ENCODE measurements at regions not wholly inside any gene's neighbourhood (a gene's known extent, or its start where the extent isn't known, plus 50 kb on each side); places are given as distances from the start of the nearest gene placed in this dataset.

DNA sequence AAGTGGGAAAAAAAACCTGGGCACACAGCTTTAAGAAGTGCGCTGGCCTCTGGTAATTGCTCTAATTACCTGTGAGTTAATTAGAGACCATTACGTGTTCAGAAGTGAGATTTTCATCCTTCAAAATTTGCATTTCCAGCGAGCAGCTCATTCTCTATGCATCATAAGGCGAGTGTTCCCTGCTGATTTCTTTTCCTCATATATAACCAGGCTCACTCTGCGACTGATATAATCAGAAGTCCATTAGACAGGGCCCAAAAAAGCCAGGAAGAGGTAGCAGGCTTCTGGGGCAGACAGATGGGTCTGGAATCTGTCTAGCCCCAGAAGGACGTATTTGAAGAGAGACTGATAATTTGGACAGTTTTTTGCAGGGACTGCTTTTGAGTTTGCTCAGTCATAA lies 158.7 kb downstream of the MTHFS start:
- H3K4me3 ChIP-seq (ENCODE audit: low read depth, low read length), result no peak overlapping the region
- CTCF ChIA-PET, result interaction anchor here (0.5 to 1.1 kb wide), 2 partner anchors 64 to 572 kb away, joined by 4 to 5 read pairs; no protein-coding TSS in a partner anchor
- TF ChIP-seq, protein P1, sequence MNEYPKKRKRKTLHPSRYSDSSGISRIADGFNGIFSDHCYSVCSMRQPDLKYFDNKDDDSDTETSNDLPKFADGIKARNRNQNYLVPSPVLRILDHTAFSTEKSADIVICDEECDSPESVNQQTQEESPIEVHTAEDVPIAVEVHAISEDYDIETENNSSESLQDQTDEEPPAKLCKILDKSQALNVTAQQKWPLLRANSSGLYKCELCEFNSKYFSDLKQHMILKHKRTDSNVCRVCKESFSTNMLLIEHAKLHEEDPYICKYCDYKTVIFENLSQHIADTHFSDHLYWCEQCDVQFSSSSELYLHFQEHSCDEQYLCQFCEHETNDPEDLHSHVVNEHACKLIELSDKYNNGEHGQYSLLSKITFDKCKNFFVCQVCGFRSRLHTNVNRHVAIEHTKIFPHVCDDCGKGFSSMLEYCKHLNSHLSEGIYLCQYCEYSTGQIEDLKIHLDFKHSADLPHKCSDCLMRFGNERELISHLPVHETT (tag by site-specific recombination; IDR thresholded peaks at IDR 0.05), result no peak
- TF ChIP-seq KLF10 (tag by site-specific recombination; IDR thresholded peaks at IDR 0.05) (no peak), SCRT1 (tag by site-specific recombination; IDR thresholded peaks at IDR 0.05; ENCODE audit: borderline replicate concordance) (no peak), REPIN1 (tag by site-specific recombination; IDR thresholded peaks at IDR 0.05; ENCODE audit: low read depth) (no peak), FEZF1 (tag by site-specific recombination; IDR thresholded peaks at IDR 0.05) (no peak), ZNF501 (tag by site-specific recombination; IDR thresholded peaks at IDR 0.05) (no peak), ZEB2 (tag by site-specific recombination; IDR thresholded peaks at IDR 0.05) (no peak), ZNF138 (tag by site-specific recombination; IDR thresholded peaks at IDR 0.05; ENCODE audit: borderline replicate concordance) (no peak), ZNF560 (tag by site-specific recombination; IDR thresholded peaks at IDR 0.05; ENCODE audit: borderline replicate concordance) (no peak), WT1 (tag by site-specific recombination; IDR thresholded peaks at IDR 0.05) (no peak)
- TF ChIP-seq, protein P2, sequence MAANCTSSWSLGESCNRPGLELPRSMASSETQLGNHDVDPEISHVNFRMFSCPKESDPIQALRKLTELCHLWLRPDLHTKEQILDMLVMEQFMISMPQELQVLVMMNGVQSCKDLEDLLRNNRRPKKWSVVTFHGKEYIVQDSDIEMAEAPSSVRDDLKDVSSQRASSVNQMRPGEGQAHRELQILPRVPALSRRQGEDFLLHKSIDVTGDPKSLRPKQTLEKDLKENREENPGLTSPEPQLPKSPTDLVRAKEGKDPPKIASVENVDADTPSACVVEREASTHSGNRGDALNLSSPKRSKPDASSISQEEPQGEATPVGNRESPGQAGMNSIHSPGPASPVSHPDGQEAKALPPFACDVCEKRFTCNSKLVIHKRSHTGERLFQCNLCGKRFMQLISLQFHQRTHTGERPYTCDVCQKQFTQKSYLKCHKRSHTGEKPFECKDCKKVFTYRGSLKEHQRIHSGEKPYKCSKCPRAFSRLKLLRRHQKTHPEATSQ (tag by site-specific recombination; IDR thresholded peaks at IDR 0.05), result no peak
- no peaks in the 10 kb centered on the region for H3K36me3 ChIP-seq (ENCODE audit: control insufficient read depth in 2 of 2, insufficient read depth in 1 of 2, low read length in 2 of 2)
- no peak overlapping the region for H3K27ac ChIP-seq (ENCODE audit: extremely low read depth, low read depth, low read length)
- H3K4me1 ChIP-seq (ENCODE audit: control insufficient read depth, insufficient read depth, low read length), result no peaks in the 10 kb centered on the region
- H3K9me3 ChIP-seq (ENCODE audit: control insufficient read depth, insufficient read depth, low read depth, low read length), result no peaks in the 10 kb centered on the region
- POLR2A ChIA-PET, result no interaction called here

DNA sequence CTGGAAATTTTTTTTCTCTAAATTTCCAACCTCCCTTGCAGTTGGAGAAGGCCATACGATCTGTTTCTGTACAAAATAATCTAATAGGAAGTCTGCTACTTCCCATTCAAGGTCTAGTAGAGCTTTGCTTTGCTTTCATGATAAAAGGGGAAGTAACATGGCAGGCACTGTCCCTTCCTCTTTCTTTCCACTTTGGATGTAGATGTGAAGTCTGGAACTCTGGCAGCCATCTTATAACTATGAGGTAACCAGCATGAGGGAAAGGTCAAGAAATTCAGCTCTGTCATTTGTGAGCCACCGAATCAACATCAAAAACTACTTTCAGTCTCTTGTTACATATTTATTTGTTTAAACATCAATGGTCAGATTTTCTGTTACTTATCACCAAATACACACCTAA lies 156.3 kb downstream of the MTHFS start:
- Histone ChIP-seq H3K36me3 (ENCODE audit: control insufficient read depth in 2 of 2, insufficient read depth in 1 of 2, low read length in 2 of 2) (no peaks in the 10 kb centered on the region), H3K4me1 (ENCODE audit: control insufficient read depth, insufficient read depth, low read length) (no peaks in the 10 kb centered on the region), H3K27ac (ENCODE audit: extremely low read depth, low read depth, low read length) (no peak overlapping the region), H3K9me3 (ENCODE audit: control insufficient read depth, insufficient read depth, low read depth, low read length) (no peaks in the 10 kb centered on the region), H3K4me3 (ENCODE audit: low read depth, low read length) (no peak overlapping the region)
- CTCF ChIA-PET, result no interaction called here
- POLR2A ChIA-PET, result no interaction called here
- TF ChIP-seq, protein P3, sequence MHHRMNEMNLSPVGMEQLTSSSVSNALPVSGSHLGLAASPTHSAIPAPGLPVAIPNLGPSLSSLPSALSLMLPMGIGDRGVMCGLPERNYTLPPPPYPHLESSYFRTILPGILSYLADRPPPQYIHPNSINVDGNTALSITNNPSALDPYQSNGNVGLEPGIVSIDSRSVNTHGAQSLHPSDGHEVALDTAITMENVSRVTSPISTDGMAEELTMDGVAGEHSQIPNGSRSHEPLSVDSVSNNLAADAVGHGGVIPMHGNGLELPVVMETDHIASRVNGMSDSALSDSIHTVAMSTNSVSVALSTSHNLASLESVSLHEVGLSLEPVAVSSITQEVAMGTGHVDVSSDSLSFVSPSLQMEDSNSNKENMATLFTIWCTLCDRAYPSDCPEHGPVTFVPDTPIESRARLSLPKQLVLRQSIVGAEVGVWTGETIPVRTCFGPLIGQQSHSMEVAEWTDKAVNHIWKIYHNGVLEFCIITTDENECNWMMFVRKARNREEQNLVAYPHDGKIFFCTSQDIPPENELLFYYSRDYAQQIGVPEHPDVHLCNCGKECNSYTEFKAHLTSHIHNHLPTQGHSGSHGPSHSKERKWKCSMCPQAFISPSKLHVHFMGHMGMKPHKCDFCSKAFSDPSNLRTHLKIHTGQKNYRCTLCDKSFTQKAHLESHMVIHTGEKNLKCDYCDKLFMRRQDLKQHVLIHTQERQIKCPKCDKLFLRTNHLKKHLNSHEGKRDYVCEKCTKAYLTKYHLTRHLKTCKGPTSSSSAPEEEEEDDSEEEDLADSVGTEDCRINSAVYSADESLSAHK (tag by site-specific recombination; IDR thresholded peaks at IDR 0.05), result no peak
- TF ChIP-seq ZNF558 (tag by site-specific recombination; IDR thresholded peaks at IDR 0.05) (no peak), ZNF302 (tag by site-specific recombination; IDR thresholded peaks at IDR 0.05; ENCODE audit: low read depth) (no peak), ZNF830 (tag by site-specific recombination; IDR thresholded peaks at IDR 0.05; ENCODE audit: low read depth) (no peak)

DNA sequence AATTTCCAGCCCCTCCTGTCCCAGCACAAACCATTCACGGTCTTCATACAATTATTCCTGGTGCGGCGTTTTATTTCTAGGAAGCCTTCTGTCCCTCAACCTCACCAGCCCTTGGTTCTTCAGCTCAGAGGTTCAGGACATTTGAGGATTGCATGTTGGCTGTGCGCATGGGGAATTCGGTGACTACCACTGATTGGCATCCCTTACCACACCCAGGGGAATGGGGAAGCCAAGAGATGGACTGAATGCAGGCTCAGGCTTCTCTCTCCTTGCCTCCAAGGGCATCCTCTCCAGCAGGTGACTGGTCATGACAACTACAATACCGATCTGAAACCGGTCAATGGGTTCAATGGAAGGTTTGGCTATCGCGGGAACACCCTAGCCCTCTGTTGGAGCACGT lies 153.8 kb downstream of the MTHFS start:
- Histone ChIP-seq H3K4me1 (ENCODE audit: control insufficient read depth, insufficient read depth, low read length) (no peaks in the 10 kb centered on the region), H3K9me3 (ENCODE audit: control insufficient read depth, insufficient read depth, low read depth, low read length) (no peaks in the 10 kb centered on the region), H3K36me3 (ENCODE audit: control insufficient read depth in 2 of 2, insufficient read depth in 1 of 2, low read length in 2 of 2) (no peaks in the 10 kb centered on the region), H3K4me3 (ENCODE audit: low read depth, low read length) (no peak overlapping the region), H3K27ac (ENCODE audit: extremely low read depth, low read depth, low read length) (no peak overlapping the region)
- TF ChIP-seq TRIM28 (IDR thresholded peaks at IDR 0.05; ENCODE audit: borderline replicate concordance, low read length), result no peak
- TF ChIP-seq ZNF404 (tag by site-specific recombination; IDR thresholded peaks at IDR 0.05), result no peak
- TF ChIP-seq, protein P4, sequence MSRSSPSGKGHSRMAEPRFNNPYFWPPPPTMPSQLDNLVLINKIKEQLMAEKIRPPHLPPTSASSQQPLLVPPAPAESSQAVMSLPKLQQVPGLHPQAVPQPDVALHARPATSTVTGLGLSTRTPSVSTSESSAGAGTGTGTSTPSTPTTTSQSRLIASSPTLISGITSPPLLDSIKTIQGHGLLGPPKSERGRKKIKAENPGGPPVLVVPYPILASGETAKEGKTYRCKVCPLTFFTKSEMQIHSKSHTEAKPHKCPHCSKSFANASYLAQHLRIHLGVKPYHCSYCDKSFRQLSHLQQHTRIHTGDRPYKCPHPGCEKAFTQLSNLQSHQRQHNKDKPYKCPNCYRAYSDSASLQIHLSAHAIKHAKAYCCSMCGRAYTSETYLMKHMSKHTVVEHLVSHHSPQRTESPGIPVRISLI (tag by site-specific recombination; IDR thresholded peaks at IDR 0.05), result no peak
- TF ChIP-seq ZNF501 (tag by site-specific recombination; IDR thresholded peaks at IDR 0.05), result no peak
- no peak for TF ChIP-seq ZNF311 (tag by site-specific recombination; IDR thresholded peaks at IDR 0.05; ENCODE audit: borderline replicate concordance)
- CTCF ChIA-PET, result no interaction called here
- POLR2A ChIA-PET, result no interaction called here
